G401 (cell line): ENCODE measurements at regions not wholly inside any gene's neighbourhood (a gene's known extent, or its start where the extent isn't known, plus 50 kb on each side); places are given as distances from the start of the nearest gene placed in this dataset.
"Not testable (repeated sequence)": the region's sequence is repeated elsewhere in the genome, so short reads cannot be mapped to it uniquely, and the experiment has no call there.

Experiments used
- DNase-seq: peaks from one replicate; pipeline ENCODE4 v3.0.0-alpha.2; 2015; ENCODE audit warnings: low spot score
- in situ Hi-C: cut with HindIII; loops from 2 replicates; pipeline ENCODE4 v1.10.0; 2016; ENCODE audit warnings: low sequenced_read_pairs, mixed read lengths

- in situ Hi-C loops = no loop called here
- no peak for DNase-seq
Measured at GRCh38 chr18:66440433-66440832, 163.5 kb downstream of the CDH19 start.

- in situ Hi-C loops = no loop called here
- no peak for DNase-seq
Measured at GRCh38 chr18:66439670-66440069, 164.2 kb downstream of the CDH19 start.

GRCh38 chr18:66438711-66439536, 165.0 kb downstream of the CDH19 start:
- in situ Hi-C loops = no loop called here
- DNase-seq = no peak

GRCh38 chr18:66432636-66433035, 171.3 kb downstream of the CDH19 start:
- no peak for DNase-seq
- in situ Hi-C loops = no loop called here

GRCh38 chr18:66428795-66429194, 175.1 kb downstream of the CDH19 start:
- in situ Hi-C loops = no loop called here

GRCh38 chr18:66419400-66419799, 184.5 kb downstream of the CDH19 start:
- in situ Hi-C loops = no loop called here
- no peak for DNase-seq

More at GRCh38 chr18:66428795-66429194, 175.1 kb downstream of the CDH19 start:
- no peak for DNase-seq

GRCh38 chr18:66410692-66411091, 193.2 kb downstream of the CDH19 start:
- DNase-seq = no peak
- in situ Hi-C loops = no loop called here

GRCh38 chr18:66395671-66396218, 208.1 kb downstream of the CDH19 start:
- DNase-seq = no peak
- in situ Hi-C loops = no loop called here

- in situ Hi-C loops = no loop called here
- no peak for DNase-seq
Measured at GRCh38 chr18:66393463-66393862, 210.4 kb downstream of the CDH19 start.

- in situ Hi-C loops = no loop called here
- no peak for DNase-seq
Measured at GRCh38 chr18:66377291-66377690, 226.6 kb downstream of the CDH19 start.

GRCh38 chr18:66375391-66375790, 228.5 kb downstream of the CDH19 start:
- in situ Hi-C loops, DNase-seq: not testable (repeated sequence)

GRCh38 chr18:66346833-66347588, 256.9 kb downstream of the CDH19 start:
- in situ Hi-C loops = no loop called here
- DNase-seq = no peak

GRCh38 chr18:66344227-66344626, 259.7 kb downstream of the CDH19 start:
- DNase-seq = no peak
- in situ Hi-C loops = no loop called here

- in situ Hi-C loops = no loop called here
- no peak for DNase-seq
Measured at GRCh38 chr18:66342577-66342976, 261.3 kb downstream of the CDH19 start.

- DNase-seq = no peak
- in situ Hi-C loops = no loop called here
Measured at GRCh38 chr18:66334534-66334933, 269.4 kb downstream of the CDH19 start.

GRCh38 chr18:66329716-66330115, 274.2 kb downstream of the CDH19 start:
- DNase-seq = no peak
- in situ Hi-C loops = no loop called here

- in situ Hi-C loops = no loop called here
- no peak for DNase-seq
Measured at GRCh38 chr18:66328296-66328878, 275.5 kb downstream of the CDH19 start.

GRCh38 chr18:66325251-66325650, 278.6 kb downstream of the CDH19 start:
- in situ Hi-C loops = no loop called here
- no peak for DNase-seq

GRCh38 chr18:66324616-66325015, 279.3 kb downstream of the CDH19 start:
- no peak for DNase-seq
- in situ Hi-C loops = no loop called here
